Right atrium auricular region (tissue), 2 donors: ENCODE measurements at regions not wholly inside any gene's neighbourhood (a gene's known extent, or its start where the extent isn't known, plus 50 kb on each side); places are given as distances from the start of the nearest gene placed in this dataset.

Source experiments
- DNase-seq: peaks from one replicate; pipeline ENCODE4 v3.0.0-alpha.2; 2019; ENCODE audit warnings: low spot score
- H3K27ac ChIP-seq, 2 donors: fragments of 200-600 bp; sonication (generic); 1 replicate in 1 of 2; 2 replicates in 1 of 2; pipeline ENCODE4 v1.5.1; 2016 to 2019
- H3K27me3 ChIP-seq, 2 donors: fragments of 200-600 bp; sonication (generic); one replicate each; pipeline versions ENCODE4 v1.5.1 to v1.6.0; 2017 to 2019
- H3K36me3 ChIP-seq: fragments of 200-600 bp; sonication (generic); one replicate; pipeline ENCODE4 v1.5.1; 2016
- H3K4me1 ChIP-seq, 2 donors: fragments of 200-600 bp; sonication (generic); one replicate each; pipeline versions ENCODE4 v1.5.1 to v1.6.0; 2017 to 2019
- H3K4me3 ChIP-seq, 2 donors: fragments of 200-600 bp; sonication (generic); 1 replicate in 1 of 2; 2 replicates in 1 of 2; pipeline ENCODE4 v1.5.1; 2017 to 2019; ENCODE audit warnings: mild to moderate bottlenecking in 1 of 2, moderate library complexity in 1 of 2
- H3K9me3 ChIP-seq, 2 donors: fragments of 200-600 bp; sonication (generic); one replicate each; pipeline ENCODE4 v1.5.1; 2019
- CTCF ChIP-seq, 2 donors: fragments of 200-600 bp; sonication (generic); IDR thresholded peaks; one replicate each; pipeline ENCODE4 v1.5.1; 2019; ENCODE audit warnings: antibody characterized with exemption in 2 of 2

GRCh38 chr6:71404967-71405278 lies 116.3 kb downstream of the OGFRL1 start:
- Histone ChIP-seq H3K4me3 (no peak overlapping the region), H3K36me3 (peaks cover 13% of the 10 kb centered on the region), H3K4me1 (peaks cover 0 to 24% of the 10 kb centered on the region in 2 donors), H3K9me3 (no peaks in the 10 kb centered on the region), H3K27ac (peak overlapping the region in 1 of 2 donors; percentile 57), H3K27me3 (no peaks in the 10 kb centered on the region)
- no peak for DNase-seq
- no peak for TF ChIP-seq CTCF (IDR thresholded peaks at IDR 0.05)

GRCh38 chr6:71405416-71405815 lies 116.8 kb downstream of the OGFRL1 start:
- Histone ChIP-seq H3K27me3 (no peaks in the 10 kb centered on the region), H3K4me3 (no peak overlapping the region), H3K9me3 (no peaks in the 10 kb centered on the region), H3K4me1 (peaks cover 0 to 27% of the 10 kb centered on the region in 2 donors), H3K36me3 (peaks cover 18% of the 10 kb centered on the region), H3K27ac (peak overlapping the region in 1 of 2 donors; percentile 57)
- TF ChIP-seq CTCF (IDR thresholded peaks at IDR 0.05) = no peak
- DNase-seq = no peak

DNA sequence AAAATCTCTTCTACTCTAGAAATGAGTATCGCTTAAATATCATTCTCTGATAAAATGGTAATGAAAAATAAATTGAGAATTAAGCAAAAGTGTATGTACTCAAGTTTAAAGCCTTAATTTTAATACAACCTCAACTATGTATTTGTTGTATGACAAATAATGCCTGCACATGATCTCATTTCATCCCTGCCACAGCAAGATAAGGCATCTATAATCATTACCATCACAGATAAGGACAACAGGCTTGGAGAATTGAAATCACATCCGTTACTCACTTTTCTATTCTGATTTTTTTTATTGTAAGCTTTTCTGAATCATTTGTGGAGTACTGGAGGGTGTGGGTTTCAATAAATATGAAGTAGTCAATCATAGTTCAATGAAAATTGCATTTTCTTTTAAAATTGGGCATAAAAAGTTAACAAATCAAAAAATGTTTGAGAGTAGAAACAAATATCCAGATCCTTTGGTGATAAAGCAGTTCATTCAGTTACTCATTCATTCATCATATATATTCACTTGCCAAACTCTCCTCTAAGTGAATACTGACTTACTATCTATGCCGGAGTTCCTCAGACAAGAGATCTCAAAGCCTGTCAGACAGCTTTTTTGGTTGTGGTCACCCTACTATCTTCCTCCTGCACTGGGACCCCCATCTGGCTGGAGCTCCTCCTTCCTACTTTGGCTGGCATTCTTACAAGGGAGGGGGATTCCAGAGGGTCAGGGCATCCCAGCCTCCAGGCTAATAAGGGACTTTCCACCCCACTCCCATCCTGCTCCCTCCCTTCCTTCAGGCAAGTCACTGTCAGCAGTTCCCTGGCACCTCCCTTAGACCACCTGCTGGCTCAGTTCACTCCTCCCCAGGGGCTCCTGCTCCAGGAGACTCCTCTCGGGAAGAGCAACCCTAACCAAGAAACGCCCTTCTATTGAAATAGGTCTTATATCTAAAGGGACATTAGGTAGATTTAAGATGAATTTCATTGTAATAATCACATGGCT lies 118.6 kb downstream of the OGFRL1 start:
- Histone ChIP-seq H3K27ac (no peak overlapping the region), H3K4me1 (peaks cover 0 to 43% of the 10 kb centered on the region in 2 donors)
- TF ChIP-seq CTCF (IDR thresholded peaks at IDR 0.05) = no peak

GRCh38 chr6:71408787-71409723 lies 120.4 kb downstream of the OGFRL1 start:
- no peaks in the 10 kb centered on the region for H3K27me3 ChIP-seq
- H3K4me3 ChIP-seq = no peak overlapping the region
- TF ChIP-seq CTCF (IDR thresholded peaks at IDR 0.05) = no peak
- H3K27ac ChIP-seq = no peak overlapping the region
- peaks cover 0 to 51% of the 10 kb centered on the region in 2 donors for H3K4me1 ChIP-seq
- no peaks in the 10 kb centered on the region for H3K9me3 ChIP-seq
- DNase-seq = no peak
- H3K36me3 ChIP-seq = peaks cover 19% of the 10 kb centered on the region

More for the DNA sequence above, 118.6 kb downstream of the OGFRL1 start:
- no peak for DNase-seq
- Histone ChIP-seq H3K27me3 (no peaks in the 10 kb centered on the region), H3K36me3 (peaks cover 19% of the 10 kb centered on the region), H3K9me3 (no peaks in the 10 kb centered on the region), H3K4me3 (no peak overlapping the region)

- DNase-seq = no peak
- H3K4me1 ChIP-seq = peaks cover 0 to 50% of the 10 kb centered on the region in 2 donors
- no peaks in the 10 kb centered on the region for H3K9me3 ChIP-seq
- no peak for TF ChIP-seq CTCF (IDR thresholded peaks at IDR 0.05)
- H3K27ac ChIP-seq = no peak overlapping the region
- no peaks in the 10 kb centered on the region for H3K27me3 ChIP-seq
- H3K4me3 ChIP-seq = no peak overlapping the region
- peaks cover 19% of the 10 kb centered on the region for H3K36me3 ChIP-seq
Observed at GRCh38 chr6:71410164-71410566, 121.6 kb downstream of the OGFRL1 start.
